ENCODE measurements at regions not wholly inside any gene's neighbourhood (a gene's known extent, or its start where the extent isn't known, plus 50 kb on each side); places are given as distances from the start of the nearest gene placed in this dataset.

GRCh38 chr1:87830432-87830978, 501.8 kb downstream of the LMO4 start:
- Mint-ChIP-seq H3K4me1 (no peaks in the 10 kb centered on the region), H3K4me3 (no peak overlapping the region), H3K27ac (no peak overlapping the region), H3K36me3 (no peaks in the 10 kb centered on the region), H3K9me3 (no peaks in the 10 kb centered on the region), H3K27me3 (peaks cover 3 to 4% of the 10 kb centered on the region in 2 donors)
- CTCF ChIA-PET = no interaction called here
- WGBS (ENCODE audit: insufficient coverage) = no CpG with 5 or more reads among the region's 1 CpG
- Histone ChIP-seq H3K4me1 (ENCODE audit: control insufficient read depth in 1 of 2, extremely low read depth in 1 of 2, insufficient read depth in 2 of 2, low read length in 2 of 2) (no peaks in the 10 kb centered on the region), H3K4me3 (ENCODE audit: control insufficient read depth in 1 of 2, extremely low read depth in 1 of 2, low read length in 1 of 2) (no peak overlapping the region), H3K9me3 (no peaks in the 10 kb centered on the region), H3K27me3 (replicated peaks in 1 of 2; ENCODE audit: control insufficient read depth in 2 of 2, extremely low read depth in 1 of 2, insufficient read depth in 2 of 2, low read length in 1 of 2) (no peaks in the 10 kb centered on the region), H3K27ac (ENCODE audit: low read length) (no peak overlapping the region), H3K36me3 (ENCODE audit: control insufficient read depth in 2 of 2, extremely low read depth in 1 of 2, insufficient read depth in 1 of 2, low read length in 1 of 2) (no peaks in the 10 kb centered on the region)
- ATAC-seq (replicated peaks in 1 of 4) = no peak
- no peak for DNase-seq
- POLR2A ChIA-PET = no interaction called here

- no peaks in the 10 kb centered on the region for H3K27me3 ChIP-seq (replicated peaks in 1 of 2; ENCODE audit: control insufficient read depth in 2 of 2, extremely low read depth in 1 of 2, insufficient read depth in 2 of 2, low read length in 1 of 2)
- H3K36me3 ChIP-seq (ENCODE audit: control insufficient read depth in 2 of 2, extremely low read depth in 1 of 2, insufficient read depth in 1 of 2, low read length in 1 of 2) = no peaks in the 10 kb centered on the region
- peaks cover 0 to 3% of the 10 kb centered on the region in 2 donors for H3K27me3 Mint-ChIP-seq
- H3K4me3 Mint-ChIP-seq = no peak overlapping the region
- H3K4me1 ChIP-seq (ENCODE audit: control insufficient read depth in 1 of 2, extremely low read depth in 1 of 2, insufficient read depth in 2 of 2, low read length in 2 of 2) = no peaks in the 10 kb centered on the region
- CTCF ChIA-PET = interaction anchor here in 1 of 2 donors (0.5 kb wide), 1 partner anchor 850 kb away, joined by 3 read pairs; no protein-coding TSS in a partner anchor
- no peaks in the 10 kb centered on the region for H3K4me1 Mint-ChIP-seq
- H3K27ac Mint-ChIP-seq = no peak overlapping the region
- DNase-seq (no peak), ATAC-seq (replicated peaks in 1 of 4) (no peak)
- no peaks in the 10 kb centered on the region for H3K9me3 ChIP-seq
- POLR2A ChIA-PET = no interaction called here
- H3K9me3 Mint-ChIP-seq = no peaks in the 10 kb centered on the region
- WGBS (ENCODE audit: insufficient coverage) = 79% methylated on average over 2 of the region's 5 CpGs
- H3K27ac ChIP-seq (ENCODE audit: low read length) = no peak overlapping the region
- H3K4me3 ChIP-seq (ENCODE audit: control insufficient read depth in 1 of 2, extremely low read depth in 1 of 2, low read length in 1 of 2) = no peak overlapping the region
- no peaks in the 10 kb centered on the region for H3K36me3 Mint-ChIP-seq
Observed at GRCh38 chr1:87833166-87833565, 504.5 kb downstream of the LMO4 start.

GRCh38 chr1:87834151-87834550, 505.5 kb downstream of the LMO4 start:
- H3K27me3 ChIP-seq (replicated peaks in 1 of 2; ENCODE audit: control insufficient read depth in 2 of 2, extremely low read depth in 1 of 2, insufficient read depth in 2 of 2, low read length in 1 of 2) = no peaks in the 10 kb centered on the region
- Mint-ChIP-seq H3K4me3 (no peak overlapping the region), H3K27ac (no peak overlapping the region), H3K27me3 (peaks cover 0 to 3% of the 10 kb centered on the region in 2 donors), H3K9me3 (no peaks in the 10 kb centered on the region), H3K4me1 (no peaks in the 10 kb centered on the region), H3K36me3 (no peaks in the 10 kb centered on the region)
- H3K27ac ChIP-seq (ENCODE audit: low read length) = no peak overlapping the region
- ATAC-seq (replicated peaks in 1 of 4) = no peak
- no peak for DNase-seq
- no peak overlapping the region for H3K4me3 ChIP-seq (ENCODE audit: control insufficient read depth in 1 of 2, extremely low read depth in 1 of 2, low read length in 1 of 2)
- WGBS (ENCODE audit: insufficient coverage) = no CpG with 5 or more reads among the region's 4 CpGs
- POLR2A ChIA-PET = interaction anchor here in 1 of 2 donors (0.5 kb wide), 1 partner anchor 207 kb away, joined by 3 read pairs; no protein-coding TSS in a partner anchor
- no peaks in the 10 kb centered on the region for H3K4me1 ChIP-seq (ENCODE audit: control insufficient read depth in 1 of 2, extremely low read depth in 1 of 2, insufficient read depth in 2 of 2, low read length in 2 of 2)
- CTCF ChIA-PET = no interaction called here
- no peaks in the 10 kb centered on the region for H3K9me3 ChIP-seq
- H3K36me3 ChIP-seq (ENCODE audit: control insufficient read depth in 2 of 2, extremely low read depth in 1 of 2, insufficient read depth in 1 of 2, low read length in 1 of 2) = no peaks in the 10 kb centered on the region

- H3K27me3 ChIP-seq (replicated peaks in 1 of 2; ENCODE audit: control insufficient read depth in 2 of 2, extremely low read depth in 1 of 2, insufficient read depth in 2 of 2, low read length in 1 of 2) = no peaks in the 10 kb centered on the region
- H3K4me3 ChIP-seq (ENCODE audit: control insufficient read depth in 1 of 2, extremely low read depth in 1 of 2, low read length in 1 of 2) = no peak overlapping the region
- no peak for ATAC-seq (replicated peaks in 1 of 4)
- DNase-seq = no peak
- H3K4me1 Mint-ChIP-seq = no peaks in the 10 kb centered on the region
- H3K27ac Mint-ChIP-seq = no peak overlapping the region
- H3K9me3 Mint-ChIP-seq = no peaks in the 10 kb centered on the region
- no peaks in the 10 kb centered on the region for H3K9me3 ChIP-seq
- H3K27ac ChIP-seq (ENCODE audit: low read length) = no peak overlapping the region
- CTCF ChIA-PET = no interaction called here
- H3K4me3 Mint-ChIP-seq = no peak overlapping the region
- POLR2A ChIA-PET = no interaction called here
- WGBS (ENCODE audit: insufficient coverage) = 77% methylated on average over 7 of the region's 8 CpGs
- H3K36me3 Mint-ChIP-seq = no peaks in the 10 kb centered on the region
- H3K27me3 Mint-ChIP-seq = peaks cover 0 to 3% of the 10 kb centered on the region in 2 donors
- H3K4me1 ChIP-seq (ENCODE audit: control insufficient read depth in 1 of 2, extremely low read depth in 1 of 2, insufficient read depth in 2 of 2, low read length in 2 of 2) = no peaks in the 10 kb centered on the region
- H3K36me3 ChIP-seq (ENCODE audit: control insufficient read depth in 2 of 2, extremely low read depth in 1 of 2, insufficient read depth in 1 of 2, low read length in 1 of 2) = no peaks in the 10 kb centered on the region
Observed at GRCh38 chr1:87834941-87835340, 506.3 kb downstream of the LMO4 start.

GRCh38 chr1:87840767-87841166, 512.1 kb downstream of the LMO4 start:
- POLR2A ChIA-PET = no interaction called here
- Histone ChIP-seq H3K4me3 (ENCODE audit: control insufficient read depth in 1 of 2, extremely low read depth in 1 of 2, low read length in 1 of 2) (no peak overlapping the region), H3K4me1 (ENCODE audit: control insufficient read depth in 1 of 2, extremely low read depth in 1 of 2, insufficient read depth in 2 of 2, low read length in 2 of 2) (no peaks in the 10 kb centered on the region), H3K36me3 (ENCODE audit: control insufficient read depth in 2 of 2, extremely low read depth in 1 of 2, insufficient read depth in 1 of 2, low read length in 1 of 2) (no peaks in the 10 kb centered on the region), H3K27me3 (replicated peaks in 1 of 2; ENCODE audit: control insufficient read depth in 2 of 2, extremely low read depth in 1 of 2, insufficient read depth in 2 of 2, low read length in 1 of 2) (no peaks in the 10 kb centered on the region), H3K9me3 (no peaks in the 10 kb centered on the region), H3K27ac (ENCODE audit: low read length) (no peak overlapping the region)
- DNase-seq (no peak), ATAC-seq (replicated peaks in 1 of 4) (no peak)
- Mint-ChIP-seq H3K27me3 (peaks cover 8 to 13% of the 10 kb centered on the region in 2 donors), H3K4me1 (no peaks in the 10 kb centered on the region), H3K27ac (no peak overlapping the region), H3K36me3 (no peaks in the 10 kb centered on the region), H3K9me3 (no peaks in the 10 kb centered on the region), H3K4me3 (no peak overlapping the region)
- CTCF ChIA-PET = no interaction called here
- WGBS (ENCODE audit: insufficient coverage) = no CpG with 5 or more reads among the region's 3 CpGs

- ChIA-PET CTCF (no interaction called here), POLR2A (no interaction called here)
- DNase-seq (no peak), ATAC-seq (replicated peaks in 1 of 4) (no peak)
- H3K9me3 Mint-ChIP-seq = no peaks in the 10 kb centered on the region
- Histone ChIP-seq H3K4me3 (ENCODE audit: control insufficient read depth in 1 of 2, extremely low read depth in 1 of 2, low read length in 1 of 2) (no peak overlapping the region), H3K9me3 (no peaks in the 10 kb centered on the region), H3K36me3 (ENCODE audit: control insufficient read depth in 2 of 2, extremely low read depth in 1 of 2, insufficient read depth in 1 of 2, low read length in 1 of 2) (no peaks in the 10 kb centered on the region), H3K27ac (ENCODE audit: low read length) (no peak overlapping the region), H3K4me1 (ENCODE audit: control insufficient read depth in 1 of 2, extremely low read depth in 1 of 2, insufficient read depth in 2 of 2, low read length in 2 of 2) (no peaks in the 10 kb centered on the region), H3K27me3 (replicated peaks in 1 of 2; ENCODE audit: control insufficient read depth in 2 of 2, extremely low read depth in 1 of 2, insufficient read depth in 2 of 2, low read length in 1 of 2) (no peaks in the 10 kb centered on the region)
- no CpG with 5 or more reads among the region's 1 CpG for WGBS (ENCODE audit: insufficient coverage)
- no peak overlapping the region for H3K4me3 Mint-ChIP-seq
- H3K4me1 Mint-ChIP-seq = no peaks in the 10 kb centered on the region
- H3K27ac Mint-ChIP-seq = no peak overlapping the region
- H3K36me3 Mint-ChIP-seq = no peaks in the 10 kb centered on the region
- H3K27me3 Mint-ChIP-seq = peaks cover 8 to 13% of the 10 kb centered on the region in 2 donors
Observed at GRCh38 chr1:87841332-87841731, 512.7 kb downstream of the LMO4 start.

- ChIA-PET POLR2A (no interaction called here), CTCF (interaction anchor here in 1 of 2 donors (0.7 kb wide), 1 partner anchor 441 kb away, joined by 3 read pairs; no protein-coding TSS in a partner anchor)
- Histone ChIP-seq H3K9me3 (no peaks in the 10 kb centered on the region), H3K27me3 (replicated peaks in 1 of 2; ENCODE audit: control insufficient read depth in 2 of 2, extremely low read depth in 1 of 2, insufficient read depth in 2 of 2, low read length in 1 of 2) (no peaks in the 10 kb centered on the region), H3K36me3 (ENCODE audit: control insufficient read depth in 2 of 2, extremely low read depth in 1 of 2, insufficient read depth in 1 of 2, low read length in 1 of 2) (no peaks in the 10 kb centered on the region), H3K4me1 (ENCODE audit: control insufficient read depth in 1 of 2, extremely low read depth in 1 of 2, insufficient read depth in 2 of 2, low read length in 2 of 2) (no peaks in the 10 kb centered on the region), H3K27ac (ENCODE audit: low read length) (no peak overlapping the region), H3K4me3 (ENCODE audit: control insufficient read depth in 1 of 2, extremely low read depth in 1 of 2, low read length in 1 of 2) (no peak overlapping the region)
- DNase-seq (no peak), ATAC-seq (replicated peaks in 1 of 4) (no peak)
- H3K9me3 Mint-ChIP-seq = no peaks in the 10 kb centered on the region
- no CpG with 5 or more reads among the region's 1 CpG for WGBS (ENCODE audit: insufficient coverage)
- peaks cover 8 to 13% of the 10 kb centered on the region in 2 donors for H3K27me3 Mint-ChIP-seq
- no peaks in the 10 kb centered on the region for H3K36me3 Mint-ChIP-seq
- H3K4me1 Mint-ChIP-seq = no peaks in the 10 kb centered on the region
- no peak overlapping the region for H3K4me3 Mint-ChIP-seq
- H3K27ac Mint-ChIP-seq = no peak overlapping the region
Observed at GRCh38 chr1:87842156-87842555, 513.5 kb downstream of the LMO4 start.
